NK-92 treated with Interleukin-12 subunit alpha and Interleukin-12 subunit beta, amount 100 ng/mL, for 24 hours (cell line): ENCODE measurements at regions not wholly inside any gene's neighbourhood (a gene's known extent, or its start where the extent isn't known, plus 50 kb on each side); places are given as distances from the start of the nearest gene placed in this dataset.
"Not testable (repeated sequence)": the region's sequence is repeated elsewhere in the genome, so short reads cannot be mapped to it uniquely, and the experiment has no call there.

ENCODE experiments used
- DNase-seq: peaks from one replicate; lab custom pipeline; 2025; lab: John Stamatoyannopoulos, UW

DNA sequence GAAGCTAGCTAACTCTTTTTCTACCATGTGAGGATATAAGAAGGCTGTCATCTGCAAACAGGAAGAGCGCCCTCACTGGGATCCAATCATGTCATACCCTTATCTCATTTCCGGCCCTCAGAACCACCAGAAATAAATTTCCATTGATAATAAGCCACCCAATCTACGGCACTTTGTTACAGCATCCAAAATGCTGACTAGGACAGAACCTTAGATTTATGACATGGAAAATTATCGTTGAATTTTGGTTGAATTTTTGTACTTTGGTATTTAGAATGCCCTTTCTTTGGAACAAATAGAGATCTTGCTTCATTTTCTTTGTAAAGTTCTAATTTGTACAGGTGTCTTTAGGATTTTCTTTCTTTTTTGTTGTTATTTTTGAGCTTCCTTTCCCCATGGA lies 53.3 kb upstream of the CYLC2 start:
- no peak for DNase-seq

DNA sequence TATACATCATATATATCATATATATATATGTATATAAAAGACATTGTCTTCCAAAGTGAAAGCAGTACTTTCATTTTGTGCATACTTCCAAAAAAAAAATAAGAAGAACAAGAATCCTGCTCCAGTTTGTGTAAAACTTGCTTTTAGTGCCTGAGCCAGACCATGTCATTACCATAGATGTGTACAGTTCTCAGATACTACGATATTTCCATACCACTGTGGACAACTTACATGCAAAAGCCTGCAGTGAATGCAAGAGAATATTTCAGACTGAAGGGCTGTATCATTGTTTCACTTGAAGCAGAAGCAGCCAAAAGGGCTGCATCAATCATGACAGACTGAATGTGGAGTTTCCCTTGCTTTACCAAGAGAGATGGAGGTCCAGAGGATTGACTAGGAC lies 72.6 kb upstream of the CYLC2 start:
- no peak for DNase-seq

DNA sequence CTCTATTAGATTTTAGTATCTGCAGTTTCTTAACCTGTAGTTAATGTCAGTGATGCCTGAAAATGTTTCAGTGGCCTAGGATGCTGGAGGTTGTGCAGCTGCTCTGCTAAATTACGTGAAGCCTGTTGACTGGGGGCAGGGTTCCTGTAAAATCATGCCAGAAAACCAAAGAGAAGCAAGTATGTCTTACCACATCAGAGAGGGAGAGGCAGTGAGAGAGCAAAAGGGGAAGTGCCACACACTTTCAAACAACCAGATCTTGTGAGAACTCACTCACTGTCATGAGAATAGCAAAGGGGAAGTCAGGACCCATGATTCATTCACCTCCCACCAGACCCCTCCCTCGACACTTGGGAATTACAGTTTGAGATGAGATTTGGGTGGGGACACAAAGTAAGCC lies 83.9 kb upstream of the CYLC2 start:
- no peak for DNase-seq

DNA sequence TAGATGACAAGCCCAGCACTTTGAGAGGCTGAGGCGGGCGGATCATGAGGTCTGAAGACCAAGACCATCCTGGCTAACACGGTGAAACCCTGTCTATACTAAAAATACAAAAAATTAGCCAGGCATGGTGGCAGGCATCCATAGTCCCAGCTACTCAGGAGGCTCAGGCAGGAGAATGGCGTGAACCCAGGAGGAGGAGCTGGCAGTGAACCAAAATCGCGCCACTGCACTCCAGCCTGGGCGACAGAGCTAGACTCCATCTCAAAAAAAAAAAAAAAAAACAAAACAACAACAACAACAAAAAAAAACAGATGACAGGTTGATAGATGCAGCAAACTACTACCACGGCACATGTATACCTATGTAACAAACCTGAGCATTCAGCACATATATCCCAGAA lies 89.3 kb upstream of the CYLC2 start:
- not testable (repeated sequence) for DNase-seq

DNA sequence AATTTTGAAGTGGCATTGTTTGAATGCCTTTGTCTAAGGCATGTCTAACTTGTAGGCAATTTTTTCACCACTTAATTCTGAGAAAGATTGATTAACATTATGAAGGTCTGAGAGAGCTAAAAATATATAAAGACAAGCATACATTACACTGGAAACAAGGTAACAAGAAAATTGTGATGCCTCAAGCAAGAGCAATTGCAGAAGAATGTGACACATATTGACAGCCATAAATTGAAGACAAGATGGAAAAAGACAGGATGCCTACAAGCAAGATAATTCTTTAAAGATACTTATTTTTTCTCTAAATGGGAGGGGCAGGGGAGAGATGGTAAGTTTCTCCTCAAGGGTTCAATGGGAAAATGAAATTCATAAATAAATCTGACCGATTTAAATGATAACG lies 103.1 kb upstream of the CYLC2 start:
- no peak for DNase-seq

DNA sequence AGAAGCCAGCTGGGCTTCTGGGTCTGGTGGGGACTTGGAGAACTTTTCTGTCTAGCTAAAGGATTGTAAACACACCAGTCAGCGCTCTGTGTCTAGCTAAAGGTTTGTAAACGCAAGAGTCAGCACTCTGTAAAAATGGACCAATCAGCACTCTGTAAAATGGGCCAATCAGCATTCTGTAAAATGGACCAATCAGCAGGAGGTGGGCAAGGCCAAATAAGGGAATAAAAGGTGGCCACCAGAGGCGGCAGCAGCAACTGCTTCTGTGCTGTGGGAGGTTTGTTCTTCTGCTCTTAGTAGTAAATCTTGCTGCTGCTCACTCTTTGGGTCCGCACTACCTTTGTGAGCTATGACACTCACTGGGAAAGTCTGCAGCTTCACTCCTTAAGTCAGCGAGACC lies 106.4 kb upstream of the CYLC2 start:
- DNase-seq = not testable (repeated sequence)

DNA sequence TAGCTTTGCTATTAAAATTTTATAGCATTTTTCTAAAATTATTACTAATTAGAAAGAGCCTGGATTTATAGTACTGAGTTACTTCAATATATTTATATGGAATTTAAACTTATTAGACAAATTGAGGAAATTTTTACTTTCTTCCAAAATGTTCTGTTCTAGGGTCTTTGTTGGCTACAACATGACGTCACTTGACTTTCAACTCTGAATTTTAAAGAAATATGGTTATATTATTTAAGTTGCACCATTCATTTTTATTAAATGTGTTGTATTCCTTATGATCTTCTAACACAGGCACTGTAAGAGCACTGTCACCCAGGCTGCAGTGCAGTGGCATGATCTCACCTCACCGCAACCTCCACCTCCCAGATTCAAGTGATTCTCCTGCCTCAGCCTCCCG lies 119.4 kb upstream of the CYLC2 start:
- DNase-seq = no peak

DNA sequence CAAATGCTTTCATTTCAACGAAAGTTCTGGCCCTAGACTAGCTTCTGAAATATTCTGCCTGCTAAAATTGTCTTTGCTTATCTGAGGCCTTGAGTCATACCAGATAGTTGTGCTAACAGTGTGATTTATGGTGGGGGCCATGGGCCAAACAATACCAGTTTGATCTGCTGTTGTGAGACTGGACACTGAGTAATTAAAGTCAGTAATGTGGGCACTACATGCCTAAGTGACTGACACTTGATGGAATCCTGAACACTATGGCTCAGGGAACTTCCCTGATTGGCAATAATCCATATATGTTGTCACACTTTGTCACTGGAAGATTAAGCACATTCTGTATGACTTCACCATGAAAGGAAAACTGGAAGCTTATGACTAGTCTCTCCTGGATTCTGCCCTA lies 127.6 kb upstream of the CYLC2 start:
- DNase-seq = no peak

DNA sequence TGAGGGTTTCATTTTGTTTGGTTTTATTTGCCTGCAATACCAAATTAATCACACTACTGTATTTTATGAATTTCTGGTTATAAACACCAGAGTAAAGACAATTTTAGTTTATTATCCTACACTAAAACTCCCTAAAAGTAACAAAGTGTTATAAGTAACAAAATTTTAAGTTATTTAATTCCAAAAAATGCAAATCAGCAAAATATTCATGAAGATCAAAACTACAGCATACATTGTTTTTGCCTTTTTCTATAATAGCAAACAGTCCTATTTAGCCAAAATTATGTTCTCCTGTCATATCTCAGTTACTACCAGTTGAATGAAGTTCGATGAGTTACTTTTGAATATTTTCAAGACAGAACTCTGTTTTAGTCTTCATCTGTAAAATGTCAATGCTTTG lies 132.7 kb upstream of the CYLC2 start:
- no peak for DNase-seq

DNA sequence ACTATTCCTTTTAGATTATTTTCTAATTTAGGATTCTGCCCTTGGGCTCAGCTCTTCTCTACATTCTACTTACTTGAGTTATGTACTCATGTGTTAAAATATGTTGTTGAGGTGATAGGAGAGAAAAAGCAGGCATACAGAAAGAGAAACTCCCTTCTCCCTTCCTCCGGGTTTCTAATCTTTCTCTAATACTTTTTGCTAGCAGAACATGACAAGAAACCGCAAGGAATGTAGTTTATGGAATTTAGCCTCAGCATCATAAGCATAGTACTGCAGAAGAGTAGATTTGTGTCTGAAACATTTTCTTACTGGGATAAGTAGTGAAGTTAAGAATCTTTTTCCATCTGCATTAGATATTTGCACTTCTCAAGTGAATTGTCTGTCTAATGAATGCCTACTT lies 139.5 kb upstream of the CYLC2 start:
- no peak for DNase-seq

DNA sequence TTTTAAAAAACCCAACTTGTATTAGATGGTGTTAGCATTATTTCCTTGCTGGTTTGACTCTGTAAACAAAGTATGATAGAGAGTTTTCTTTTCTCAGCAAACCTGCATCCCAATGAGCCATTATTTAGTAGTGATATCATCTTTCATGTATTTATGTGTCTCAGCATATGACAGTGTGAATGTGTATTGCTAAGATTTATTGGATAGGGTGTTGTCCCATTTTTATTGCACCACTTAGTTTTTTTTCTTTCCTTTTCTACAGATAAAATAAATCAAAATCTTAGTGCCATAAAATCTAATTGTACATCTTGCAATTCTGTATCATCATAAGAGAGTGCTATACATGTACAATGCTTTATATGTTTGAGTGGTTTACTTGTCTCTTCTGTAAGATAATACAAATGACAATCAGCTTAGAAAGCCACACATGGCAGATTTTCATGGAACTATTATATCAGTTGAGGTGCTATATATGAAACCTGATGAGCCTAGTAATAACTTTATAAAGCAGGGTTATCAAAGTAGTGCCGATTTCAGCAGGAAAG lies 149.2 kb upstream of the CYLC2 start:
- no peak for DNase-seq

DNA sequence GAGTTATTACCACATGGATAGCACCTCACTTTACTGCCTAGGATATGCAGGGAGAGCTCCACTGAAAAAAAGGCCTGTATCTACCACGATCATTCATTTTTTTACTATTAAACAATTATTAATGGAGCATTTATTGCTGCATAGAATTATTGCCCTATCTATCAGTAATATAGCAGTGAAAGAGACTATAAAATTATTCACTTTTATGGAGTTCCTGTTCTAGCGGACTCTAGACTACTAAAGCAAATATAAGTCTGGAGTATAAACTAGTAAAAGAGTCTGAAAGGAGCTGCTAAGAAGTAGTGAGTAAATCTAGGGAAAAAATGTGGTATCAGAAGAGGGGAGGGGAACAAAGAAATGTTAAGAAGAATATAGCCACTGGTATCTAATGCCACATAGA lies 150.4 kb upstream of the CYLC2 start:
- DNase-seq = no peak

DNA sequence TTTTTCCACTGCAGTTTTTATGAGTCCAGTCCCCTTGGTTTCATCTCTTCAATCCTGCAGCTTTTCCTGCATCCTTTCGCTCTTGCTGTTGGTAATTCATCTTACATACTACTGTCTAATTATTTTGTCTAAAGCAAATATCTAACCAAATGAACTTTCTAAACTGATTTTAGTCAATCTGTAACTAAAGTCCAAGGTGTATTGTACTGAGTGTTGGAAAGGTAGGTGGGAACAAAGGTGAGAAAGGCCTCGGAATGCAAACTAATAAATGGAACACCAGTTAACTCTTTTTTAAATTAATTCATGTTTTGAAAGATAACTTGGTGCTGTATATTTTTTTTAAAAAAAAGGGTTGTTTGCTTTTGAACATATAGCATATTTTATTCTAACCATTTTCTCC lies 152.7 kb upstream of the CYLC2 start:
- DNase-seq = no peak

DNA sequence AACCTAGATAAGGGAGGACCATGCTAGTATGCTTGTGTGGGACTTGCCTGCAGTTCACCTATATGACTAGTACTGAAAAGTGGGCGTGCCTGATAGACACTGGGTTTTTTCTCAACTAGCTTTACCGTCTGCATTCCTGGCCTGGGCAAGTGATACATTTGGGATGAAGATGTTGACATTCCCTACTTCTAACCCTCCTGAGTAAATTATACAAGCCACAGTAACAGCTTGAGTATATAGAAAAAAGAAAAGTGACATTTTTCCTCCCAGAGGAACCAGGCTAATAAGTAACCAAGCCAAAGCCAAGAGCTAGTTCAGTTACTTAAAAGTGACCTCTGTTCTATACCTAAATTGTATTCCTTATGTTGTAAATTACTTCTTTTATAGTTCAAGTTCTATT lies 153.8 kb upstream of the CYLC2 start:
- no peak for DNase-seq

DNA sequence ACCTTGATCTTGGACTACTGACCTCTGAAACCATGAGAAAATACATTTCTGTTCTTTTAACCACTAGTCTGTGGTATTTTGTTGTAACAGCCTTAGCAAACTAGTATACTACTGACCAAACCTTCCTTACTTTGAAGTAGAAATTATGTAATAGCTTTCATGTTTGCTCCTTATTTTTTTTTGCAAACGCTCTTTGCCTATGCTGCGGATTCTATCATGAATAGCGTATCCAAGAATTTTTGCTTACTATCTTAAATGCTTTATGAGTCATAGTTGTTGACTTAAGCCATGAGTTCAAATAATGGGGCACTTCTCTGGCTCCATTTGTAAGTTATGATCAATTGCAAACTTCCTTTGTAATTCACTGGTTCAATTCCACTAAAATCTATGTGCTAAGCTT lies 154.8 kb upstream of the CYLC2 start:
- no peak for DNase-seq

DNA sequence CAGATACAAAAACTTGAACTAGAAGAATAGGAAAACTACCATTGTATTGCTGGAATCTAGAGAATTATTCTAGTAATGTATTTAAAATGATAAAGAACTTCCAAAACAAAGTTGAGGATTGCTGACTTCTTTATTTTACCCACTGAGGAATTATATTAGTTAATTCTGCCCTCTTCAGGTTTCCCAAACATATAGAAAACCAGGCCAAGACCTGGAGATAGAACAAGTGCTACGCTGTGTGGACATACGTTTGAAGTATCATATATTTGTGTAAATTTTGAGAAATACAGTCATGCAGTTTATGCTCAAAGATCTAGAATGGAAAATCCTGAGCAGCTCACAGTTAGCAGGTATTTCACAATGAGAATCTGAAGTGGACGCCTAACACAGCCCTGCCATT lies 162.3 kb upstream of the CYLC2 start:
- DNase-seq = no peak

DNA sequence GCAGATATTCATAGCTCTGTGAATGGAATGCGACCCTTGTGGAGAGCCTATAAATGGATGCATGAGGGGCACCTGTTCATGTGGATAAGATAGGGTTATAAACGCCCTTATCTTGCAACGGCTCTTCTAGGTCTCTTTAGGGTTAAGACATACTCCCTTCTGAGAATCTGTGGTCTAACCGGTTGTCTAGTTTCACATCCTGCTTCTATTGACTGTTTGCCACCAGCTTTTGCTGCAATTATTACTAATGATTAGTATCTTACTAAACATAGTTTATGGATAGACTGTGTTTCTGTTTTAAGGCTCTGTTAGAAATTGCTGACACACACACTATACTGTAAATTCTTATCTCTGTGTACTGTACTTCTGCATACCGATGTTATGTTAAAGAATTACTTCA lies 198.9 kb upstream of the CYLC2 start:
- no peak for DNase-seq

DNA sequence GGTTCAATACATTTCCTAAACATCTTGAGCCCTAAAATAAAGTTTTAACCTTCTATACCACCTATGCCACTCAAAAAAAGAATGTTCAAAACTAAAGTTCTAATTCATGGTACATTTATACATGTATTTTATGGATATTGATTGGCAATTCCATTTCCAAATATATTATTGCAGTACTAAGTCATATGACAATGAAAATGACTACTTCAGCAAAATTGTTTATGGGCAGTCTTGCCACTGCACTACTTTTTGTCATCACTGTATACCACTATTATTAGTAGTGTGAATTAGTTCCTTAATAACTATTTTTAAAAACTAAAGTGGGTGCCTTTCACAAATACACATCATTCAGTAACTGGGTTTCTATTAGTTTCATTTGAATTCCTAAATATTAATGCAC lies 199.6 kb upstream of the CYLC2 start:
- no peak for DNase-seq

DNA sequence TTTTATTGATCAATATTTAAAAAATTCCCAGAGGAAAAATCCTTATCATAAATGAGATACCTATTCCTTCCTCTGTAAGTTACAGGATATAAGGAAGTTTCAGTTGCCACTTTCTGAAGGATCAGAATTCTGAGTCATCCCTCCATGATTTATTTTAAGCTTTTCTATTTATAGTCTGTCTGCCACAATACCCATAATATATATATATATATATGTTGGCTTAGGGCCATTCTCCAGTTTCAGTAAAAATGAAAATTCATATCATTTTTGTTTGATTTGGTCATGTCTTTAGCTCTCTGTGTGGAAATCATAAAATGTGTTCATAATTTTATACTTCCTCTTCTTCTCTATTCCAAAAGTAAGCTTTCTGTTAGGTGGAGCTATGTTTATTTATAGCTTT lies 215.8 kb upstream of the CYLC2 start:
- DNase-seq = no peak

DNA sequence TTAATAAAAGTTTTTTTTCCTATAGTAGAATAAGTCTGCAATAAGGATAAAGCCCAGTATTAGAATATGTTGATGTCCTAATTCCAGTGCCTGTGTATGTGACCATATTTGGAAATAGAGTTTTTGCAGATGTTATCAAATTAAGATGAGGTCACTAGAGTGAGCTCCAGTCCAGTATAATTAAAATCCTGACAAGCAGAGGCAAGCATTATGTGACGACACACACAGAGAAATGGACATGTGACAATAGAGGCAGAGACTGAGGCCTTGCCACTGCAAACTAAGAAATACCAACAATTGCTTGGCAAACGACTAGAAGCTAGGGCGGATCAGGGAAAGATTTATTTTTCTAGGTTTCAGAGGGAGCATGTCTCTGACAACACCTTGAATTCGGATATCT lies 216.4 kb upstream of the CYLC2 start:
- DNase-seq = no peak

DNA sequence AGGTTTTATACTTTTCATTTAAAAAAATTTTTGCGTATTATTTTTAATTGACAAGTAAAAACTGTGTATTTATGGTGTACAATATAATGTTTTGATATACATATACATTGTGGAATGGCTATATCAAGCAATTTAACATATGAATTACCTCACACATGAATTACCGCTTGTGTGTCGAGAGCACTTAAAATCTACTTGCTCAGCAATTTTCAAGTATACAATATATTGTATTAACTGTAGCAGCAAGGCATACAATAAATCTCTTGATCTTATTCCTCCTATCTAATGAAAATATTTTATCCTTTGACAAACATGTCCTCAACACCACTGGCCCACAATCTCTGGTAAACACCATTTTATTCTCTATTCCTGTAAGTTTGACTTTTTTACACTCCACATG lies 224.4 kb upstream of the CYLC2 start:
- DNase-seq = no peak

DNA sequence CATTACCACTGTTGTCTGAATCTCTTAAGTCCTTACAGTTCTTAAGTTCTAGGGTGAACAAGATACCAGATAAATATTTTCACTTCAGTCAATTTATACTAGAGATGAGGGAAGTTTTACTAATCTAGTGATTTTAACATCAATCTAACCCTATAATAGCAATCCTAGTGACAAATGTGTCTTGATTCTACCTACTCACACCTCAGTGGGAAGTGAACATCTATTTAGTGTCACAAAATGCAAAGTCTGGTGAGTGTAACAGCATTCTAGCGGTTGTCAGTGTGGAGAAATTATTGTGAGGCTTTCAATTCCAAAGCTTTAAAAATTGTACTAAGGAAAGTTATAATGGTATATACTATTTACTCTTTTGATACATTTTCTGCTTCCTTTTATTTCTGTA lies 225.8 kb upstream of the CYLC2 start:
- DNase-seq = no peak

DNA sequence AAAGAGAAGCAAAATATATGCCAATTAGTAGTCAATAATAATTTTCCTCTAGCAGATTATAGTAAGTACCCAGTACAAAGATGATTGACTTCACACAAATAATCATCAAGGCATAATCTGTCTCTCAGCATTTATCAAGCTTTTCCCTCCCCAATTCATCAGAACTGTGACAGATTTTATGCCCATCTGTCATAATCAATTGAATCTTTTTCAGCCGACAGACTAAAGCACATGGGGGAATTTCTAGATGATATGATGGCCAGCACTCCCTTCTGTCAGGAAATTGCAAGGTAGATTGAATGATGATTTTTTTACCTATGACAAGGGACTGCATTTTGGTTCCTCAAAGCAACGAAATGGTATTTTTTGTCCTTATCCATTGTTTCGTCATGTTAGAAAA lies 227.1 kb upstream of the CYLC2 start:
- DNase-seq = no peak

DNA sequence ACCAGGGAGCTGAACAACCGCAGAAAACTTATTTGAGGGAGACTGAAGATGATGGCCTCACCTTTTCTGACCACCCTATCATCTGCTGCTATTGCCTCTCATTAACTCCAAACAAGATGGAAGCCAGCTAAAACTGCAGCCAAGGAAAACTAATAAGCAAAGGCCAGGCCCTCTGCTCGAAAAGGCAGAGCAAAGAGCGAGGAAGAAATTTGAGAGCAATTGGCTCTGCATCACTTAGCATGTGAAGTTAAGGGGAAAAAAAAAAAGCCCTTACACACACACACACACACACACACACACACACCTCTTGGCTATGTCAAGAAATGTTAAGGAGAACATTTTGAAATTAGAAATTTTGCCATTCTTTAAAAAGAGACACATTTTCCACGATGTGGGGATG lies 228.1 kb upstream of the CYLC2 start:
- no peak for DNase-seq

DNA sequence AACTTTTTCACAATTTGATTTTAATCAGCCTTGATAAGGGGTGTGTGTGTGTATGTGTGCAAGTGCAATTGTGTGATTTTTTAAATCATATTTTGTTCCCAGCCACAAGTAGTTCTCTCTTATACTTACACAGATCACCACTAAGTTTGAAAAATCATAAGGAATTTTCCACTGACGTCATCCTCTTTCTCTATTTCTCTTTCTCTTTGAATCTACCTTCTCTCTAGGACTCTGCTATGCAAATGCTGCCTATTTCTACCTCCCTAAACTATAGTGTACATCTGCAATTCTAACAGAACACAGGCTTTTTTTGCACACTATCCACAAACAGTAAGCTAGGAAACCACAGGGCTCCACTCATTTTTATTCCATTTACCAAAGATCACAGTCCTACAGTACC lies 254.6 kb upstream of the CYLC2 start:
- DNase-seq = no peak
